IMR-90 (cell line): ENCODE measurements at regions not wholly inside any gene's neighbourhood (a gene's known extent, or its start where the extent isn't known, plus 50 kb on each side); places are given as distances from the start of the nearest gene placed in this dataset.

Experiments
- ATAC-seq: fragments of 200-7000 bp; cut with Tn5 transposase; 2 replicates; pipeline ENCODE4 v1.9.1; 2020; ENCODE audit warnings: low read depth, mild to moderate bottlenecking, moderate library complexity
- BruUV-seq: library from RNA; stranded (reverse); fragments of 400-500 nt; replicated peaks from 2 replicates; lab custom pipeline; 2021; lab: Mats Ljungman, UMichigan
- CTCF ChIA-PET: fragments of 300-600 bp; formaldehyde crosslinking; extraction: SDS; loops from one replicate; lab custom pipeline; 2021; ENCODE audit warnings: antibody characterized with exemption; lab: Yijun Ruan, JAX
- POLR2A ChIA-PET: fragments of 300-600 bp; sonication (Branson Sonifier 250); formaldehyde crosslinking; loops from one replicate; lab custom pipeline; 2022; ENCODE audit warnings: antibody characterized with exemption; ENCODE audit not compliant: unreplicated experiment; lab: Charles Lee
- DNase-seq: peaks from one replicate; pipeline ENCODE4 v3.0.0; 2013
- H2AFZ ChIP-seq: replicated peaks from 2 replicates; pipeline ENCODE3; 2013; ENCODE audit warnings: low read length, mild to moderate bottlenecking; ENCODE audit not compliant: poor library complexity
- H2AK5ac ChIP-seq: 2 replicates; pipeline ENCODE4 v1.6.1; 2013; ENCODE audit warnings: low read depth, low read length, inconsistent platforms
- H2AK9ac ChIP-seq: replicated peaks from 2 replicates; pipeline ENCODE3; 2013; ENCODE audit warnings: mild to moderate bottlenecking, low read depth, low read length, moderate library complexity; ENCODE audit not compliant: poor library complexity
- H2BK120ac ChIP-seq: 2 replicates; pipeline ENCODE4 v1.6.1; 2013; ENCODE audit warnings: low read depth, low read length, inconsistent platforms
- H2BK15ac ChIP-seq: 3 replicates; pipeline ENCODE4 v1.6.1; 2013; ENCODE audit warnings: low read depth, low read length, inconsistent platforms
- H2BK20ac ChIP-seq: 2 replicates; pipeline ENCODE4 v1.6.1; 2013; ENCODE audit warnings: low read depth, mild to moderate bottlenecking, inconsistent platforms, low read length, moderate library complexity
- H2BK5ac ChIP-seq: 2 replicates; pipeline ENCODE4 v1.6.1; 2013; ENCODE audit warnings: mild to moderate bottlenecking, low read depth, low read length, inconsistent platforms; ENCODE audit not compliant: poor library complexity, severe bottlenecking
- H3K14ac ChIP-seq: replicated peaks from 2 replicates; pipeline ENCODE4 v1.6.1; 2013; ENCODE audit warnings: low read depth, low read length, inconsistent platforms
- H3K18ac ChIP-seq: 2 replicates; pipeline ENCODE4 v1.6.1; 2013; ENCODE audit warnings: low read depth, low read length, control low read depth
- H3K23ac ChIP-seq: 2 replicates; pipeline ENCODE4 v1.6.1; 2013; ENCODE audit warnings: low read depth, low read length, inconsistent platforms
- H3K27ac ChIP-seq: 2 replicates; pipeline ENCODE4 v1.5.1; 2013; ENCODE audit warnings: mild to moderate bottlenecking, control low read depth, low read length; ENCODE audit not compliant: insufficient read depth
- H3K27me3 ChIP-seq: 2 replicates; pipeline ENCODE4 v1.6.1; 2013; ENCODE audit warnings: low read length; ENCODE audit not compliant: control insufficient read depth, insufficient read depth
- H3K36me3 ChIP-seq: 2 replicates; pipeline ENCODE4 v1.6.1; 2013; ENCODE audit warnings: low read length, mixed read lengths; ENCODE audit not compliant: control insufficient read depth, insufficient read depth
- H3K4ac ChIP-seq: 2 replicates; pipeline ENCODE4 v1.6.1; 2013; ENCODE audit warnings: low read depth, low read length, inconsistent platforms
- H3K4me1 ChIP-seq: 2 replicates; pipeline ENCODE4 v1.6.1; 2013; ENCODE audit warnings: low read length, mixed read lengths; ENCODE audit not compliant: control insufficient read depth, insufficient read depth
- H3K4me2 ChIP-seq: 2 replicates; pipeline ENCODE4 v1.6.1; 2013; ENCODE audit warnings: low read depth, mild to moderate bottlenecking, control low read depth, low read length, moderate library complexity
- H3K4me3 ChIP-seq: 2 replicates; pipeline ENCODE4 v1.5.1; 2013; ENCODE audit warnings: low read depth, mild to moderate bottlenecking, control low read depth, low read length, moderate library complexity; ENCODE audit not compliant: insufficient read depth
- H3K56ac ChIP-seq: 2 replicates; pipeline ENCODE4 v1.6.1; 2013; ENCODE audit warnings: low read length, inconsistent platforms; ENCODE audit not compliant: insufficient read depth; ENCODE audit errors: extremely low read depth
- H3K79me1 ChIP-seq, 2 experiments: 2 replicates each; pipeline ENCODE4 v1.6.1; 2013; ENCODE audit warnings: low read length in 2 of 2, inconsistent platforms in 1 of 2, low read depth in 1 of 2
- H3K9ac ChIP-seq: 2 replicates; pipeline ENCODE4 v1.6.1; 2013; ENCODE audit warnings: low read depth, low read length, control low read depth
- H3K9me1 ChIP-seq: 2 replicates; pipeline ENCODE4 v1.6.1; 2013; ENCODE audit warnings: low read length, inconsistent platforms; ENCODE audit not compliant: insufficient read depth
- H3K9me3 ChIP-seq: 2 replicates; pipeline ENCODE4 v1.6.1; 2013; ENCODE audit warnings: low read length; ENCODE audit not compliant: control insufficient read depth, insufficient read depth
- H4K20me1 ChIP-seq: 2 replicates; pipeline ENCODE4 v1.6.1; 2013; ENCODE audit warnings: low read length, inconsistent platforms; ENCODE audit not compliant: insufficient read depth
- H4K5ac ChIP-seq: 2 replicates; pipeline ENCODE4 v1.6.1; 2013; ENCODE audit warnings: mild to moderate bottlenecking, low read depth, low read length, control low read depth
- H4K8ac ChIP-seq, 2 experiments: 2 replicates each; pipeline ENCODE4 v1.6.1; 2013; ENCODE audit warnings: low read depth in 2 of 2, low read length in 2 of 2, control low read depth in 1 of 2, inconsistent platforms in 1 of 2
- H4K91ac ChIP-seq: 2 replicates; pipeline ENCODE4 v1.6.1; 2013; ENCODE audit warnings: low read depth, low read length, inconsistent platforms; ENCODE audit not compliant: insufficient read depth
- BHLHE40 ChIP-seq: fragments of 150-350 bp; IDR thresholded peaks from 2 replicates; pipeline ENCODE4 v1.6.1; 2016; ENCODE audit warnings: mild to moderate bottlenecking, low read depth, low read length
- CEBPB ChIP-seq: IDR thresholded peaks from 2 replicates; pipeline ENCODE4 v1.6.1; 2012; ENCODE audit warnings: low read depth, low read length, improper control_type of control experiment
- FOS ChIP-seq: fragments of 150-350 bp; IDR thresholded peaks from 2 replicates; pipeline ENCODE4 v1.6.1; 2016; ENCODE audit warnings: low read depth, low read length
- MAFK ChIP-seq: IDR thresholded peaks from 2 replicates; pipeline ENCODE4 v1.6.1; 2012; ENCODE audit warnings: low read depth, low read length, improper control_type of control experiment
- MXI1 ChIP-seq: IDR thresholded peaks from 2 replicates; pipeline ENCODE4 v1.6.1; 2012; ENCODE audit warnings: low read depth, mild to moderate bottlenecking, low read length, moderate library complexity, borderline replicate concordance
- POLR2A ChIP-seq: IDR thresholded peaks from 2 replicates; pipeline ENCODE4 v1.6.1; 2012; ENCODE audit warnings: mild to moderate bottlenecking, low read depth, low read length
- RFX5 ChIP-seq: IDR thresholded peaks from 2 replicates; pipeline ENCODE4 v1.8.0; 2012; ENCODE audit warnings: low read depth, mild to moderate bottlenecking, low read length, moderate library complexity
- SMC3 ChIP-seq: fragments of 150-350 bp; IDR thresholded peaks from 2 replicates; pipeline ENCODE4 v1.6.1; 2016; ENCODE audit warnings: low read depth, mild to moderate bottlenecking, antibody characterized with exemption, low read length, moderate library complexity
- WGBS, 2 experiments: methylation state at CpG; one replicate each; pipeline versions ENCODE4 v1.1.5 to v1.1.7; 2013; ENCODE audit warnings: missing lambda C conversion rate in 2 of 2; ENCODE audit not compliant: insufficient read length in 1 of 2; ENCODE audit errors: extremely low coverage in 2 of 2; 5-methylcytosine and 5-hydroxymethylcytosine counted together
- dilution Hi-C: fragments of 300-500 bp; cut with HindIII; formaldehyde crosslinking; loops from one replicate; pipeline ENCODE4 v1.14.3; 2018; ENCODE audit warnings: low sequenced_read_pairs; ENCODE audit not compliant: unreplicated experiment
- in situ Hi-C: fragments of 300-500 bp; cut with MboI; formaldehyde crosslinking; loops from 3 replicates; pipeline ENCODE4 v1.14.3; 2019; ENCODE audit warnings: low sequenced_read_pairs, inconsistent platforms, mixed read lengths
- intact Hi-C: fragments of 100-400 bp; cut with micrococcal nuclease; formaldehyde crosslinking; loops from 2 replicates; pipeline ENCODE4 v1.10.0; 2022
- TF ChIP-seq, protein P1 (sequence below): fragments of 150-350 bp; IDR thresholded peaks from 2 replicates; pipeline ENCODE4 v1.6.1; 2017; ENCODE audit warnings: mild to moderate bottlenecking, antibody characterized with exemption, low read length, low read depth

DNA sequence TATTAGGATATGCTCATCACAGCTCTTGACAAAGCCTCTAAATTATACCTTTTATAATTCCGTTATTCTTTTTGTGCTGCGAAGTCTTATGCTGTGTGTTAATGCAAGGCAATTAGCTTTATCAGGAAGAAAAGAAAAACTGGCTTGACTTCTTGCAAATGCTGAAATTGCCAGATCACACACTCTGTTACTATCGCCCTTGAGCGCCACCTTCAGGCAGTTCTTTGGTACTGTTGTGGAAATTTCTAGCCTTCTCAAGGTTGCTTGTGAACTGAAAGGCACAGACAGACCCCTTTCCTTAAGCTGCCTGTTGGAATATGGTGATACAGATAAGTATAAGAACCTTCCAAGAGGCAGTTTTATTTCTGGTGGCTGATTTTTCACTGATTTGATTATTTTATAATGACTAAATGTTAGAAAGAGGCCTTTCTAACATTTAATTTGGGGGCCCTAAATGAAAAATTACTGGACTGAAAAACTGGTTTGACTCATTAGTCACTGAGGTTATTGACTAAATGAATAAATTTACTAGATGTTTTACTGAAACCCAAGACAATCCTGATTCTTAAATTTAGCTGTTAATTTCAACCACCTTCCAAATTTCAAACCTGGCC lies 126.2 kb upstream of the RASGRP1 start (continued):
- peak; percentile 66 for TF ChIP-seq SMC3

DNA sequence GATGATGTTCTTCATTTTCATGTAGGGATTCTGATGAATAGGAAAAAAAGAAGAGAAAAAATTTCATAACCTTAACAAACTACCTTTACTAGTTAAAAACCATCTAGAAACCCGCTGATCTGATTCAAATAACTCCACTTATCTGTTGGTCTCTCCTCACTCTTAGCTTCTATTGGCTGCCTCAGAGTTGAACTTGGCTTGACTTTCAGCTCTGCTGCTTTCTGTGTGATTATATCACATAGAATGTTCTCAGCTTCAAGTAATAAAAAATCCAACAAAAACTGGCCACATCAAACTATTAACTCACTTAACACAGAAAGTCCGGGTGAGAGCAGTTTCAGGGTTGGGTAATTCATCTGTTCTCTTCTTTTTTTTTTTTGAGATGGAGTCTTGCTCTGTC lies 126.8 kb upstream of the RASGRP1 start:
- intact Hi-C loops (loop anchor here (5.0 kb wide), 1 partner anchor 694 kb away; no protein-coding TSS in a partner anchor), dilution Hi-C loops (no loop called here), in situ Hi-C loops (loop anchor here (10.0 to 25.0 kb wide), 2 partner anchors 254 to 697 kb away; no protein-coding TSS in a partner anchor)
- Histone ChIP-seq H3K18ac (no peak overlapping the region), H3K9me3 (no peaks in the 10 kb centered on the region), H2AK9ac (no peak overlapping the region), H3K23ac (no peak overlapping the region), H3K27me3 (peaks cover 2% of the 10 kb centered on the region; the same call in 1 of the 2 replicates), H3K4me2 (no peak overlapping the region), H3K27ac (no peak overlapping the region), H4K91ac (no peak overlapping the region), H3K79me1 (no peaks in the 10 kb centered on the region), H4K20me1 (no peaks in the 10 kb centered on the region), H2BK20ac (no peak overlapping the region), H2BK120ac (no peak overlapping the region), H3K36me3 (no peaks in the 10 kb centered on the region), H2AK5ac (no peak overlapping the region), H4K8ac (no peak overlapping the region), H3K4me1 (peaks cover 2% of the 10 kb centered on the region; the same call in 1 of the 2 replicates), H3K56ac (no peak overlapping the region), H3K14ac (no peak overlapping the region), H2AFZ (no peak overlapping the region), H3K4ac (no peak overlapping the region), H3K9ac (no peak overlapping the region), H2BK5ac (no peak overlapping the region), H3K9me1 (no peaks in the 10 kb centered on the region; the same call in 1 of the 2 replicates), H4K5ac (no peak overlapping the region), H3K4me3 (no peak overlapping the region), H2BK15ac (no peak overlapping the region)
- WGBS, 2 experiments = 100% methylated on average over 1 of the region's 2 CpGs; no CpG with 5 or more reads in 1 of the 2 experiments
- DNase-seq (no peak), ATAC-seq (no peak)
- BruUV-seq = no TSS peak
- TF ChIP-seq RFX5 (no peak), FOS (no peak), SMC3 (no peak), MAFK (no peak), MXI1 (no peak), CEBPB (no peak), POLR2A (no peak), BHLHE40 (no peak)
- TF ChIP-seq, protein P1, sequence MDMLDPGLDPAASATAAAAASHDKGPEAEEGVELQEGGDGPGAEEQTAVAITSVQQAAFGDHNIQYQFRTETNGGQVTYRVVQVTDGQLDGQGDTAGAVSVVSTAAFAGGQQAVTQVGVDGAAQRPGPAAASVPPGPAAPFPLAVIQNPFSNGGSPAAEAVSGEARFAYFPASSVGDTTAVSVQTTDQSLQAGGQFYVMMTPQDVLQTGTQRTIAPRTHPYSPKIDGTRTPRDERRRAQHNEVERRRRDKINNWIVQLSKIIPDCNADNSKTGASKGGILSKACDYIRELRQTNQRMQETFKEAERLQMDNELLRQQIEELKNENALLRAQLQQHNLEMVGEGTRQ = no peak
- POLR2A ChIA-PET = no interaction called here
- CTCF ChIA-PET = interaction anchor here (0.5 to 4.6 kb wide), 12 partner anchors 8 to 794 kb away, joined by 3 to 25 read pairs (median 4); partner anchors contain the start of gene RASGRP1
